BJ (cell line): ENCODE measurements at regions not wholly inside any gene's neighbourhood (a gene's known extent, or its start where the extent isn't known, plus 50 kb on each side); places are given as distances from the start of the nearest gene placed in this dataset.

Experiments used
- CTCF ChIA-PET: fragments of 350-600 bp; formaldehyde crosslinking; extraction: SDS; loops from one replicate; lab custom pipeline; 2021; ENCODE audit warnings: antibody characterized with exemption, inconsistent platforms; lab: Yijun Ruan, JAX
- POLR2A ChIA-PET: fragments of 300-600 bp; sonication (Branson Sonifier 250); formaldehyde crosslinking; extraction: SDS; loops from one replicate; lab custom pipeline; 2021; ENCODE audit warnings: antibody characterized with exemption; lab: Charles Lee
- DNase-seq: peaks from one replicate; pipeline ENCODE4 v3.0.0-alpha.2; 2011; ENCODE audit warnings: low read depth
- H3K27me3 ChIP-seq: 2 replicates; pipeline ENCODE4 v1.6.0; 2011; ENCODE audit warnings: low read length; ENCODE audit not compliant: control insufficient read depth, insufficient read depth
- H3K36me3 ChIP-seq: 2 replicates; pipeline ENCODE4 v1.5.1; 2011; ENCODE audit warnings: low read length; ENCODE audit not compliant: control insufficient read depth, insufficient read depth
- H3K4me3 ChIP-seq: 2 replicates; pipeline ENCODE4 v1.5.1; 2011; ENCODE audit warnings: low read depth, mild to moderate bottlenecking, control low read depth, low read length
- CTCF ChIP-seq: IDR thresholded peaks from 2 replicates; pipeline ENCODE4 v1.5.1; 2011; ENCODE audit warnings: low read depth, mild to moderate bottlenecking, control low read depth, inconsistent platforms, low read length, moderate library complexity; ENCODE audit not compliant: insufficient read depth

GRCh38 chr6:139663996-139664395 lies 289.5 kb upstream of the CITED2 start:
- ChIA-PET CTCF (interaction anchor here (1.7 kb wide), 1 partner anchor 19 kb away, joined by 3 read pairs; no protein-coding TSS in a partner anchor), POLR2A (no interaction called here)
- Histone ChIP-seq H3K4me3 (no peak overlapping the region), H3K27me3 (no peaks in the 10 kb centered on the region), H3K36me3 (no peaks in the 10 kb centered on the region)
- TF ChIP-seq CTCF, result no peak
- DNase-seq, result no peak

GRCh38 chr6:139659711-139660110 lies 285.3 kb upstream of the CITED2 start:
- CTCF ChIA-PET, result interaction anchor here (0.6 kb wide), 1 partner anchor 58 kb away, joined by 3 read pairs; no protein-coding TSS in a partner anchor
- no peaks in the 10 kb centered on the region for H3K36me3 ChIP-seq
- POLR2A ChIA-PET, result interaction anchor here (0.6 kb wide), 1 partner anchor 271 kb away, joined by 3 read pairs; no protein-coding TSS in a partner anchor

GRCh38 chr6:139659196-139659595 lies 284.7 kb upstream of the CITED2 start:
- Histone ChIP-seq H3K36me3 (no peaks in the 10 kb centered on the region), H3K4me3 (no peak overlapping the region), H3K27me3 (no peaks in the 10 kb centered on the region)
- no peak for DNase-seq
- CTCF ChIA-PET, result no interaction called here
- TF ChIP-seq CTCF, result no peak
- POLR2A ChIA-PET, result no interaction called here

More at GRCh38 chr6:139659711-139660110, 285.3 kb upstream of the CITED2 start:
- no peak for DNase-seq
- TF ChIP-seq CTCF, result no peak
- H3K27me3 ChIP-seq, result no peaks in the 10 kb centered on the region
- H3K4me3 ChIP-seq, result no peak overlapping the region

- Histone ChIP-seq H3K27me3 (no peaks in the 10 kb centered on the region), H3K36me3 (no peaks in the 10 kb centered on the region), H3K4me3 (no peak overlapping the region)
- no peak for DNase-seq
- POLR2A ChIA-PET, result no interaction called here
- TF ChIP-seq CTCF, result no peak
- CTCF ChIA-PET, result no interaction called here
These were observed 282.7 kb upstream of the CITED2 start for GRCh38 chr6:139657119-139657518.

GRCh38 chr6:139655783-139656705 lies 281.6 kb upstream of the CITED2 start:
- no peak for DNase-seq
- Histone ChIP-seq H3K36me3 (no peaks in the 10 kb centered on the region), H3K27me3 (no peaks in the 10 kb centered on the region), H3K4me3 (no peak overlapping the region)
- CTCF ChIA-PET, result no interaction called here
- POLR2A ChIA-PET, result no interaction called here
- no peak for TF ChIP-seq CTCF
